ENCODE measurements at regions not wholly inside any gene's neighbourhood (a gene's known extent, or its start where the extent isn't known, plus 50 kb on each side); places are given as distances from the start of the nearest gene placed in this dataset.

GRCh38 chr9:134987906-134988700 is 70.4 kb upstream of the FCN1 start:
- DNase-seq (ENCODE audit: low spot score), result no peak

GRCh38 chr9:134988706-134989105 is 71.0 kb upstream of the FCN1 start:
- DNase-seq (ENCODE audit: low spot score), result no peak

GRCh38 chr9:134989206-134990065 is 71.7 kb upstream of the FCN1 start:
- DNase-seq (ENCODE audit: low spot score), result no peak

DNA sequence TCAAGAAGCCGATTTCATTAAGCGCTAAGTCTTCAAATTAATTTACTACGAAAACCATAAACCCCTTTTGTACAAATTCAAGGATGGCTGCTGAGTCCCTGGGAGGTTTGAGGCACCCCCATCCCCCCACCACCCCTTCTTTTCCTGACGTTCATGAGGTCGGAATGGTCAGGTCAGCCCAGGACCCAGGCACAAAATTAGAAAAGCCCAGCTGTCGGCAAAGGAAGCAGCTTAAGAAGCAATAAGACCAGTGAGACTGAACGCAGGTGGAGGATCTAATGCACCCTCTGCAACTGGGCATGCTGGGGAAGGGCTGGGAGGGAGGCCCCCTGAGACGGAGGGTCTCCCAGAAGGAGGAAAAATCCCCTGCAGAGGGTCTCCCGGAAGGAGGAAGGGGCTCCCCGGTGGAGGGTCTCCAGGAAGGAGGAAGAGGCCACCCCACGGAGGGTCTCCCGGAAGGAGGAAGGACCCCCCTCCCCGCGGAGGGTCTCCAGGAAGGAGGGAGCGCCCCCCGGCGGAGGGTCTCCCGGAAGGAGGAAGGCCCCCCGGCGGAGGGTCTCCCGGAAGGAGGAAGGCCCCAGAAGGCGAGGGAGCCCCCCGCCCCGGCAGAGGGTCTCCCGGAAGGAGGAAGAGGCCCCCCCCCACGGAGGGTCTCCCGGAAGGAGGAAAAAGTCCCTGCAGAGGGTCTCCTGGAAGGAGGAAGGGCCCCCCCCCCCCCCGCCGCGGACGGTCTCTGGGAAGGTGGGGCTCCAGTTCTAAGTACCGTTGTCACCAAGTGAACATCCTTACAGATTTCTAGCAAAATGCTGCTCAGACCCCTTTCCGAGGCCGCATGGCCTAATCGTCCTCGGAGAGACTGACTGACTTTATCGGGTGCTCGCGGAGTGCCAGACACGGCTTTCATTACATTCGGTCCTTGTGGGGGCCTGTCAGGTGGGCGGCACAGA is 74.4 kb upstream of the FCN1 start:
- no peak for DNase-seq (ENCODE audit: low spot score)

GRCh38 chr9:134992755-134993124 is 75.0 kb upstream of the FCN1 start:
- no peak for DNase-seq (ENCODE audit: low spot score)

- no peak for DNase-seq (ENCODE audit: low spot score)
Measured at GRCh38 chr9:134993416-134993815, 75.7 kb upstream of the FCN1 start.

- DNase-seq (ENCODE audit: low spot score), result no peak
Measured at GRCh38 chr9:134993996-134994720, 76.4 kb upstream of the FCN1 start.

DNA sequence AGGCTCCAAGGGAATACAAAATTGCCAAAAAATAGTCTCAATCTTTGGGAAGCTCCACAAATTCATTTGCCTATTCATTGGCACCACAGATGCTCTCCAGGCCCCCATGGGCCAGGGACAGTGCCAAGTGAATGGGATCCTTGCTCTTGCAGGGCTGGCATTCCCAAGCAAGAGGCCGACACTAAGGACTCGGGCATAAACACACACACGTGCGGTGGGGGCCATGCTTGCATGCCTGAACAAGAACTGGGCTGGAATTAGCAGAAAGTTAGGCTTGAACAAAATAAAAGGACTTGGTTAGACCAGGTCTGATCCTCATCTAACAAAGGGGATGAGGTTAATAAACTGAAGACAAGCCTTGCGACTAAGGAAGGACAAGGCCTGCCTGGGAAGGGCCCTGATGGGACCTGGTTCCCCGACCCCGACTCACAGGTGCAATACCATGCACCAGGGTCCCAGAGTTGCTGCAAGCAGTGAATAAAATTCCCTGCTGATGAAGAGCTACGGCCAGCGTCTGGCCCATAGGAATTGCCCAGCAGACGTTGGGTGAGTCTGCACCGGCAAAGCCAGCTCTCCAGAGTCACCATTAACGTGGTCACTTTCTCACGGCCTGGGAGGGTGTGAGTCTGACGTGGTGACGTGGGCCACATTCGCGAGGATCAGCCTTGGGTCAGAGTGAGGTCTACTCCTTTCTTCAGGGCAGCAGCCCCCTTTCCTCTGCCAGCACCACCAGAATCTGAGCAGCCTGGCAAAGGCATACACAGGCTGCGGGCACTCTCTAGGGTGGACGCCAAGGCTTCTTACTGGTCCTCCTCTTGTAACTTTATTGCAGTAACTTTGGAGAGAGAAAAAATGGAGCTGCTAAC is 77.4 kb upstream of the FCN1 start:
- DNase-seq (ENCODE audit: low spot score), result no peak

GRCh38 chr9:134995792-134996120 is 78.0 kb upstream of the FCN1 start:
- DNase-seq (ENCODE audit: low spot score), result no peak

DNA sequence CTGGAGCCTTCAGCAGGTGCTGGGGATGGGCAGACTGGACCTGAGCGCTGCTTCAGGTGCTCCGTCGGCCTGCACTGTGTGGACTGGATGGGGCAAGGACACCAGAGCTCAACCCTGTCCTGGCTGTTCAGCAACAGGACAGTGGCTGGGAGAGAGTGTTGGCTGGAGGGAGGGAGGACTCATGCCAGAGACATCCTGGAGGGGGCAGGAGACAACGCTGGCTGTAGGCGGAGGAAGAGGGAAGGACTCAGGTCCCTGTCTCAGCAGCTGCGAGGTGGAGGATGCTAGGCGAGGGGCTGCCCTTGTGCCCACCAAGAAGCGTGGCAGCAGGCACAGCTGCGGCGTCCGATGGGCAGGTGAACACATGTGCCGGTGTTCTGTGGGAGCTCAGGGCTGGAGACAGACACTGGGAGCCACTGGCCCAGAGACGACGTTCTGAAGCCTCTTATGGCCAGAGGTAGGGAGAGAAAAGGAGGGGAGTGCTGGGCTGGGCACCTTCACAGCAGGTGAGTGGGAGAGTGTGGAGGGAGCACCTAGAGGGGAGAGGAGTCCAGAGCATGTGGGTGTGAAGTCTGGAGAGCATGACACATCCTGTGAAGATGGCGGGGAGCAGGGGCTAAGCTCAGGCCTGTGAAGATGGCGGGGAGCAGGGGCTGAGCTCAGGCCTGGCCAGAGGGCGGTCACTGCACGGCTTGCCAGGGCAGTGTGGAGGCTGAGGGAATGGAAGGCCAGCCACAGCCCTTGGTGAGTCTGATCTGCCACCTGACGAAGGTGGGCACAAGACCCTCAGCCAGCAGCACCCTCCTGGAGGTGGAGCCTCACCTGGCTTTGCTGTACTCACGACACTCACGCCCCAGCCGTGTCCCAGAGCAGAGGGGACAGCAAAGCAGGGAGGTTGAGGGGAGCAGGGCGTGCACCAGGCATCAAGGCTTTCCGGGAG is 79.1 kb upstream of the FCN1 start:
- no peak for DNase-seq (ENCODE audit: low spot score)

DNA sequence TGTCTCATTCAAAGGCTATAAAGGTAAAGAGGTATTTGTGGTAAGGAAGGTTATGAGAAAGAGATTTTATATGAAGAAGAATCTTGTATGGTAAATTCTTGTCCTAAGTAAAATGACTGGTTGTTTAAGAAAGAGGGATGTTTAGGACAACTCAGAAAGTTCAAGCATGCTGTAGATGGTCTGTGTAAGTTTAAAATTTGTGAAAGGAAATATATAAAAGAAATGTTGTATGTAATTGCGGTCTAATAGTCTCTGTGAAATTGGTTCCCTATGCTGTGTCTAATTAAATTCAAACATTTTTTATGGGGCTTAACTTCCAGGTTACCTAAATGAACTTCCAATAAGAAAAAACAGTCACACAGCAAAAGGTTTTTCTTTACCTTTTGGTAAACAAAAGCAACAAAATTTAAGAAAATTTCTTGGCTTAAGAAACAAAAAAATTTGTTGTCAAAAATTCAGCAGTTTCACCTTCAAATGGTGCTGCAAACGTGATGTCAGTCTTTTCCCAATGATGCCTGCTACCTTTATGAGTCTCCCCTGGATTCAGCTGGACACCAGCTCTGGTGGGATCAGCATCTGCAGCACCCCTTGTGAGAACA is 83.0 kb upstream of the FCN1 start:
- no peak for DNase-seq (ENCODE audit: low spot score)

- no peak for DNase-seq (ENCODE audit: low spot score)
Measured at GRCh38 chr9:135001526-135001925, 83.8 kb upstream of the FCN1 start.

GRCh38 chr9:135002336-135002735 is 84.6 kb upstream of the FCN1 start:
- no peak for DNase-seq (ENCODE audit: low spot score)

- DNase-seq (ENCODE audit: low spot score), result no peak
Measured at GRCh38 chr9:135002802-135003201, 84.7 kb upstream of the OLFM1 start.

GRCh38 chr9:135004772-135005171 is 82.7 kb upstream of the OLFM1 start:
- no peak for DNase-seq (ENCODE audit: low spot score)

- DNase-seq (ENCODE audit: low spot score), result no peak
Measured at GRCh38 chr9:135006911-135007570, 80.4 kb upstream of the OLFM1 start.

DNA sequence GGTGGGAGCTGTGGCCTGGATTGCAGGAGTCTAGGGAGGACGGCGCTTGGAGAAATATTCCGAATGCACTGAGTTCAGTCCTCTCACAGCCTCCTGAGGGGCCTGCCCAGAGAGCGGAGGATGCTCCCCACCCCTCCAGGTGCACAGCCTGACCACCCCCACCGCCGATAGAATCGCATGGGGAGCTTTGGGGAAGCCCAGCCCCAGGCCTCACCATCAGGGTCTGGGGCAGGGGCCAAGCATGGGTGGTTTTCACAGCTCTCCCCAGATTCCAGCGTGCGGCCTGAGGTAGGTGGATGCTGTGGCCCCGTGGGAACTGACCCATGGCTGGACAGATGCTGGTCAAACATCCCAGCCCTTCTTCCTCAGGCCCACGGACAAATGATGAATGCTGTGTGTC is 79.9 kb upstream of the OLFM1 start:
- no peak for DNase-seq (ENCODE audit: low spot score)

- no peak for DNase-seq (ENCODE audit: low spot score)
Measured at GRCh38 chr9:135008416-135008815, 79.1 kb upstream of the OLFM1 start.

Data from iPS-NIHi11 (cell line).